Left ventricle myocardium inferior (tissue), 1 donor: ENCODE measurements at regions not wholly inside any gene's neighbourhood (a gene's known extent, or its start where the extent isn't known, plus 50 kb on each side); places are given as distances from the start of the nearest gene placed in this dataset.

Experiments used
- DNase-seq: peaks from one replicate; pipeline ENCODE4 v3.0.0-alpha.2; 2020
- H3K27ac ChIP-seq: fragments of 200-600 bp; replicated peaks from 2 replicates; pipeline ENCODE4 v1.8.0; 2021
- H3K27me3 ChIP-seq: fragments of 200-600 bp; 2 replicates; pipeline ENCODE4 v1.8.0; 2021; ENCODE audit warnings: low read depth
- H3K36me3 ChIP-seq: fragments of 200-600 bp; 2 replicates; pipeline ENCODE4 v1.8.0; 2021
- H3K4me1 ChIP-seq: fragments of 200-600 bp; 2 replicates; pipeline ENCODE4 v1.8.0; 2021
- H3K4me3 ChIP-seq: fragments of 200-600 bp; 2 replicates; pipeline ENCODE4 v1.8.0; 2021; ENCODE audit warnings: mild to moderate bottlenecking, moderate library complexity
- H3K9me3 ChIP-seq: fragments of 200-600 bp; replicated peaks from 2 replicates; pipeline ENCODE4 v1.8.0; 2021
- intact Hi-C: fragments of 100-400 bp; cut with micrococcal nuclease; formaldehyde crosslinking; loops from one replicate; pipeline ENCODE4 v1.11.0; 2022
- TF ChIP-seq, protein P1 (sequence below): fragments of 200-600 bp; IDR thresholded peaks from 2 replicates; pipeline ENCODE4 v1.8.0; 2021; ENCODE audit warnings: antibody characterized with exemption, mild to moderate bottlenecking, borderline replicate concordance
- donor health status: DM: no; HTN: yes; CAD: no; lungs with severe emphysema.

DNA sequence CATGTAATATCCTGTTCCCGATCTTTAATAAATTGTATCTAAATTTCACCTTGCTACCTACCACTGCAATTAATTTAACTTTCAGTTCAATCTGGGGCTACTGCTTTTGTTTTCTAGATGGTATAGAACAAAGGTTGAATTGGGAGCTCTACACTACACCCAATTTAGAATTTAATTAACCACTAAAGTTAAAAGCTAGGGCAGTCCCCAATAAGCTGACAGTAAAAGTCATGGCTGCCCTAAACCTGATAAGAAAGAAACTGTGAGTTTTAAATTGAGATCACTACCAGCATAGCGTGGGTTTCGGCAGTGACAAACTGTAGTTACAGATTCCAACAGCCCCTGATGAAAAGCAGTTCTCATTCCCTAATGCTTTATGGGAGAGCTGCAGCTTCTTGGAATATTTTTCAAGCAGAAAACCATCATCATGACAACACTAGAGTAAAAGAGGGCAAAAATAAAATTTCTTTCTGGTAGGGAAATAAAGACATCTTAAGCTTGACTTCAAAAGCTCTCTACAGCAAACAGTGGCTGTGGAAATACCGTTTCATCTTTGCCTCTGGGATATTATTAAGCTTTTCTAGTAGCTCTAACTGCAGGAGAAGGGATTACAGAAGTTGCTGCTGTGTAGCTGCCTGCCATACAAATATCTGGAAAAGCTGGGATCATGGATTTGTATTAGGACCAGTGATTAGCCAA lies 1372.1 kb downstream of the EPHA7 start:
- no peak for DNase-seq
- no peaks in the 10 kb centered on the region for H3K9me3 ChIP-seq
- H3K27me3 ChIP-seq: no peaks in the 10 kb centered on the region
- H3K4me3 ChIP-seq: no peak overlapping the region
- no peak overlapping the region for H3K27ac ChIP-seq
- TF ChIP-seq, protein P1, sequence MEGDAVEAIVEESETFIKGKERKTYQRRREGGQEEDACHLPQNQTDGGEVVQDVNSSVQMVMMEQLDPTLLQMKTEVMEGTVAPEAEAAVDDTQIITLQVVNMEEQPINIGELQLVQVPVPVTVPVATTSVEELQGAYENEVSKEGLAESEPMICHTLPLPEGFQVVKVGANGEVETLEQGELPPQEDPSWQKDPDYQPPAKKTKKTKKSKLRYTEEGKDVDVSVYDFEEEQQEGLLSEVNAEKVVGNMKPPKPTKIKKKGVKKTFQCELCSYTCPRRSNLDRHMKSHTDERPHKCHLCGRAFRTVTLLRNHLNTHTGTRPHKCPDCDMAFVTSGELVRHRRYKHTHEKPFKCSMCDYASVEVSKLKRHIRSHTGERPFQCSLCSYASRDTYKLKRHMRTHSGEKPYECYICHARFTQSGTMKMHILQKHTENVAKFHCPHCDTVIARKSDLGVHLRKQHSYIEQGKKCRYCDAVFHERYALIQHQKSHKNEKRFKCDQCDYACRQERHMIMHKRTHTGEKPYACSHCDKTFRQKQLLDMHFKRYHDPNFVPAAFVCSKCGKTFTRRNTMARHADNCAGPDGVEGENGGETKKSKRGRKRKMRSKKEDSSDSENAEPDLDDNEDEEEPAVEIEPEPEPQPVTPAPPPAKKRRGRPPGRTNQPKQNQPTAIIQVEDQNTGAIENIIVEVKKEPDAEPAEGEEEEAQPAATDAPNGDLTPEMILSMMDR: no peak
- intact Hi-C loops: no loop called here
- no peaks in the 10 kb centered on the region for H3K4me1 ChIP-seq
- H3K36me3 ChIP-seq: no peaks in the 10 kb centered on the region

DNA sequence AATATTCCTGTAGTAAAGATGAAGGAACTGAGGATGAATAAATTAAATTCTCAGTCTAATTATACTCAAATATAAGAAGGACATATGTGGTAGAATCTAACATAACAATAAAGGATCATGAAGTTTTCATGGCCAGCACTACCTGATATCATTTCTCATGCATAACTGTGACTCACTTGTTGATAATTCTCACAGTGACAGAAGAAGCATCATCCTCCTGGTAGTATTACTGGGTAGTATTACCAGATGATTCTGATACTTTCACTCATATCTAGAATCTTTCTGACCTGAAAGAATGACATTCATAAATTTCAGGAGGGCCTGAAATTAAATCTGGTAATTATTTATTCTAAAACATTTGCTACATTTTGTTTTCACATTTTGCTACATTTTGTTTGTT lies 1375.0 kb downstream of the EPHA7 start:
- H3K4me1 ChIP-seq: no peaks in the 10 kb centered on the region
- no peaks in the 10 kb centered on the region for H3K27me3 ChIP-seq
- no peaks in the 10 kb centered on the region for H3K36me3 ChIP-seq
- H3K27ac ChIP-seq: no peak overlapping the region
- no peak overlapping the region for H3K4me3 ChIP-seq
- TF ChIP-seq, protein P1: no peak
- H3K9me3 ChIP-seq: no peaks in the 10 kb centered on the region
- intact Hi-C loops: no loop called here
- DNase-seq: no peak

DNA sequence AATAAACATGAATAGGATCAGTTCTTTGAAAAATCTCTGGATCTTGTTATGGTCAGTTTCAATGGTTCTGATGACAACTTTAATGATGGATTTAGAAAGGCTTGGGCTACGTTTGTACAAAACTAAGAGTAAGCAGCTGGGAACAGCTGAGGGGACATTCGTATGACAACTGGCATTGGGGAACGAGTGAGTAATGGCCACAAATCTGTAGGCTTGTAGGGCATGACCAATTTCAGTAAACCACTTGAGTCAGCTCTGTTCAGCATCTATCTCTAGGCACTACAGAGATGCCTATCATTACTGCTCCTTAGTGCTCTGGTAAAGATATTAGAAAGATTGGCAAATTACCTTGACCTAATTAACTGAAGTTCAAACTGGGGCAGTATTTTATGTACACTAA lies 1375.6 kb downstream of the EPHA7 start:
- no peak overlapping the region for H3K4me3 ChIP-seq
- H3K27me3 ChIP-seq: no peaks in the 10 kb centered on the region
- TF ChIP-seq, protein P1: no peak
- no peaks in the 10 kb centered on the region for H3K4me1 ChIP-seq
- no peak overlapping the region for H3K27ac ChIP-seq
- no peaks in the 10 kb centered on the region for H3K36me3 ChIP-seq
- intact Hi-C loops: no loop called here
- no peak for DNase-seq
- H3K9me3 ChIP-seq: no peaks in the 10 kb centered on the region

DNA sequence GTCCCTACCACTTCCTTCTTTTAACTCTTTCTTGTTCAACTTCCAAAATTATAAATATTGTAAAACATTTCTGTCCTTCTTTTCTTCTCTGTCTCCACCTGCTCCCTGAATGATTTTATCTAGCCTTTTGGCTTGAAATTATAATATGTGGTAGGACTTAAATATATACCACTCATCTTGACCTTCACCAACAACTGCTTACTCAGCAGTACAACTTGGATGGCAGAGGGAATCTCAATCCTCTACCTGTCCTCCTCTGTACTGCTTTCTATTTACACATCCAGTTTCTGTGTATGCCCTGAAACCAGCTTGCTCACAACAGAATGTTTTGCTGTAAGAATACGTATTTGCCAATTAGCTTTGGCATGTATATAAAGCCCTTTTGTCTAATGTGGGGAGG lies 1392.5 kb downstream of the EPHA7 start:
- Histone ChIP-seq H3K4me3 (no peak overlapping the region), H3K27ac (no peak overlapping the region), H3K9me3 (no peaks in the 10 kb centered on the region), H3K4me1 (no peaks in the 10 kb centered on the region), H3K27me3 (no peaks in the 10 kb centered on the region), H3K36me3 (no peaks in the 10 kb centered on the region)
- DNase-seq: no peak
- intact Hi-C loops: no loop called here
- TF ChIP-seq, protein P1: no peak

DNA sequence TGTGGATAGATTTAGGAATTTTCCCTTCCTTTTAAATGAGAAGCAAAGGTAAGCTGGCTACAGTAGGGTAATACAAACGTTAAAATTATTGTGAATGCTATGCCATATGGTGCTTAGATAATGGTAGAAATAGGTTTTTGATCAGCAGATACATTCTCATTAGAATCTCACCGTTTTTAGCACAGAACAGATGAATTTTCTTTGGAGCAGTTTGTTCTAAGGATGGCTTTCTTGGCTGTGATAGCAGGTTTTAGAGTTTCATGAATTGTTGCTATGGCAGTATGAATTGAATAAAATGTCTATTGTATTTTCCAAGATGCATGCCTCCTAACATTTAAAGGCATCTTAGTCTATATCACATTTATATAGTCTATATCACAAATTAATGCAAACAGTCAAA lies 1394.5 kb downstream of the EPHA7 start:
- Histone ChIP-seq H3K36me3 (no peaks in the 10 kb centered on the region), H3K4me3 (no peak overlapping the region), H3K9me3 (no peaks in the 10 kb centered on the region), H3K27ac (no peak overlapping the region), H3K27me3 (no peaks in the 10 kb centered on the region), H3K4me1 (no peaks in the 10 kb centered on the region)
- TF ChIP-seq, protein P1: no peak
- no peak for DNase-seq
- intact Hi-C loops: no loop called here

DNA sequence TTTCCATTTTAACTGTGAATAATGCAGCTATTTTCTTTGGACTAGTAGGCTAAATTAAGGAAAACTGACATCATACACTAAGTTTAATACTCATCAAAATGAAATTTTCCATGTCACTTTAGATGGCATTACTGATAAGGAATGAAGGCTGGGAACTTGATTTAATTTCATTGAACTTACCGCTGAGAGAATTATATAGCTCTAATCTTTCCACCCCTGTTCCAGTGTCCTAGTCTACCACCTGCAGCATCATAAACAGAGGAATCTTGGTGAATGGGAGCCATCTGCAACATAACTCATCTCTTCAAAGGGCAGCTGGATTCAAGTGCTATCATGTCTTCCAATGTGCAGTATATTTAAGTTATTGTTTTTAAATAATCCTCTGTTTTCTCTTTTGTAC lies 1395.2 kb downstream of the EPHA7 start:
- intact Hi-C loops: no loop called here
- no peaks in the 10 kb centered on the region for H3K9me3 ChIP-seq
- no peaks in the 10 kb centered on the region for H3K27me3 ChIP-seq
- H3K27ac ChIP-seq: no peak overlapping the region
- DNase-seq: no peak
- TF ChIP-seq, protein P1: no peak
- H3K4me1 ChIP-seq: no peaks in the 10 kb centered on the region
- no peak overlapping the region for H3K4me3 ChIP-seq
- H3K36me3 ChIP-seq: no peaks in the 10 kb centered on the region
